SU-DHL-6 (cell line): ENCODE measurements at regions not wholly inside any gene's neighbourhood (a gene's known extent, or its start where the extent isn't known, plus 50 kb on each side); places are given as distances from the start of the nearest gene placed in this dataset.

ENCODE experiments used
- H2AFZ ChIP-seq: fragments of 200-600 bp; sonication (generic); 2 replicates; pipeline ENCODE4 v1.6.1; 2014; ENCODE audit warnings: low read depth, mild to moderate bottlenecking, moderate library complexity, mixed read lengths, antibody characterized with exemption, low read length; ENCODE audit not compliant: severe bottlenecking
- H3F3A ChIP-seq: fragments of 200-600 bp; shearing (Covaris generic); 2 replicates; pipeline ENCODE4 v1.6.0; 2016; ENCODE audit warnings: antibody characterized with exemption, mild to moderate bottlenecking; ENCODE audit not compliant: insufficient read depth
- H3K27ac ChIP-seq: fragments of 200-600 bp; sonication (generic); 2 replicates; pipeline ENCODE4 v1.5.1; 2016; ENCODE audit warnings: low read depth, mild to moderate bottlenecking, low read length, moderate library complexity, mixed read lengths
- H3K27me3 ChIP-seq: fragments of 200-600 bp; sonication (generic), shearing (Covaris generic); 2 replicates; pipeline ENCODE4 v1.6.0; 2014; ENCODE audit warnings: mild to moderate bottlenecking, low read length
- H3K36me3 ChIP-seq: fragments of 200-600 bp; sonication (generic); 2 replicates; pipeline ENCODE4 v1.6.1; 2014; ENCODE audit warnings: mild to moderate bottlenecking, low read length, mixed read lengths
- H3K4me2 ChIP-seq: fragments of 300-600, 200-600 bp; shearing (Covaris generic), sonication (generic); 2 replicates; pipeline ENCODE4 v1.6.0; 2014; ENCODE audit warnings: low read length, low read depth, mild to moderate bottlenecking; ENCODE audit not compliant: poor library complexity, severe bottlenecking
- H3K4me3 ChIP-seq: fragments of 200-600 bp; sonication (generic); 2 replicates; pipeline ENCODE4 v1.5.1; 2014; ENCODE audit warnings: antibody characterized with exemption, low read length, mild to moderate bottlenecking, mixed read lengths; ENCODE audit not compliant: insufficient read depth, poor library complexity, severe bottlenecking
- H3K79me2 ChIP-seq: fragments of 200-600 bp; sonication (generic); 2 replicates; pipeline ENCODE4 v1.6.1; 2014; ENCODE audit warnings: mild to moderate bottlenecking, low read length, moderate library complexity; ENCODE audit not compliant: insufficient read depth
- H3K9ac ChIP-seq: fragments of 200-600 bp; sonication (generic); 2 replicates; pipeline ENCODE4 v1.7.0; 2014; ENCODE audit warnings: mild to moderate bottlenecking, low read length
- H3K9me2 ChIP-seq: fragments of 200-600 bp; sonication (generic); replicated peaks from 2 replicates; pipeline ENCODE4 v1.6.1; 2014; ENCODE audit warnings: low read length; ENCODE audit not compliant: insufficient read depth
- H3K9me3 ChIP-seq: fragments of 200-600 bp; sonication (generic); 2 replicates; pipeline ENCODE4 v1.6.1; 2014; ENCODE audit warnings: low read length, mixed read lengths; ENCODE audit not compliant: insufficient read depth
- H4K20me1 ChIP-seq: fragments of 200-600 bp; sonication (generic); 2 replicates; pipeline ENCODE4 v1.6.1; 2014; ENCODE audit warnings: low read depth, mild to moderate bottlenecking, antibody characterized with exemption, low read length, moderate library complexity, mixed read lengths
- CTCF ChIP-seq: fragments of 200-600 bp; sonication (generic); IDR thresholded peaks from one replicate; pipeline ENCODE4 v1.5.1; 2017; ENCODE audit warnings: antibody characterized with exemption, mild to moderate bottlenecking, low read length, moderate library complexity; ENCODE audit not compliant: insufficient read depth, poor library complexity, severe bottlenecking
- EZH2phosphoT487 ChIP-seq: fragments of 200-600 bp; sonication (generic), shearing (Covaris generic); conservative IDR thresholded peaks from 2 replicates; pipeline ENCODE4 v1.6.1; 2018; ENCODE audit warnings: mild to moderate bottlenecking, antibody characterized with exemption, low read length, moderate library complexity, mixed read lengths

- TF ChIP-seq EZH2phosphoT487 (no peak), CTCF (no peak)
- H3K4me3 ChIP-seq: no peak overlapping the region
- no peaks in the 10 kb centered on the region for H3K9me2 ChIP-seq
- no peaks in the 10 kb centered on the region for H3K27me3 ChIP-seq
- no peaks in the 10 kb centered on the region for H3K79me2 ChIP-seq
- no peak overlapping the region for H3K27ac ChIP-seq
- H3K9me3 ChIP-seq: no peaks in the 10 kb centered on the region
- H4K20me1 ChIP-seq: no peaks in the 10 kb centered on the region
- no peaks in the 10 kb centered on the region for H3F3A ChIP-seq
- no peak overlapping the region for H3K4me2 ChIP-seq
- no peaks in the 10 kb centered on the region for H3K36me3 ChIP-seq
- H2AFZ ChIP-seq: no peak overlapping the region
- H3K9ac ChIP-seq: no peak overlapping the region
Measured at GRCh38 chr12:19783547-19784444, 344.5 kb downstream of the AEBP2 start.

- Histone ChIP-seq H4K20me1 (no peaks in the 10 kb centered on the region), H3K4me3 (no peak overlapping the region), H3K79me2 (no peaks in the 10 kb centered on the region), H3K4me2 (no peak overlapping the region), H3K27me3 (no peaks in the 10 kb centered on the region), H3F3A (no peaks in the 10 kb centered on the region), H3K9me3 (no peaks in the 10 kb centered on the region), H3K9me2 (no peaks in the 10 kb centered on the region), H2AFZ (no peak overlapping the region), H3K9ac (no peak overlapping the region), H3K36me3 (no peaks in the 10 kb centered on the region), H3K27ac (no peak overlapping the region)
- TF ChIP-seq CTCF: no peak
- no peak for TF ChIP-seq EZH2phosphoT487
Measured at GRCh38 chr12:19792028-19792427, 352.7 kb downstream of the AEBP2 start.

GRCh38 chr12:19794116-19794515 lies 354.8 kb downstream of the AEBP2 start:
- no peak for TF ChIP-seq CTCF
- TF ChIP-seq EZH2phosphoT487: no peak
- H3K27me3 ChIP-seq: no peaks in the 10 kb centered on the region
- H3K9me3 ChIP-seq: no peaks in the 10 kb centered on the region
- H3F3A ChIP-seq: no peaks in the 10 kb centered on the region
- H3K79me2 ChIP-seq: no peaks in the 10 kb centered on the region
- no peak overlapping the region for H3K4me2 ChIP-seq
- no peak overlapping the region for H3K27ac ChIP-seq
- no peak overlapping the region for H3K9ac ChIP-seq
- no peak overlapping the region for H2AFZ ChIP-seq
- no peaks in the 10 kb centered on the region for H3K9me2 ChIP-seq
- H3K36me3 ChIP-seq: no peaks in the 10 kb centered on the region
- no peaks in the 10 kb centered on the region for H4K20me1 ChIP-seq
- no peak overlapping the region for H3K4me3 ChIP-seq
